Endodermal cell (in vitro differentiated cells): ENCODE measurements at regions not wholly inside any gene's neighbourhood (a gene's known extent, or its start where the extent isn't known, plus 50 kb on each side); places are given as distances from the start of the nearest gene placed in this dataset.

ENCODE experiments used
- DNase-seq: peaks from one replicate; pipeline ENCODE4 v3.0.0-alpha.2; 2017
- H3K27ac ChIP-seq: 2 replicates; pipeline ENCODE4 v1.5.1; 2013; ENCODE audit warnings: mild to moderate bottlenecking, low read depth, low read length, moderate library complexity
- H3K27me3 ChIP-seq: 2 replicates; pipeline ENCODE4 v1.6.1; 2013; ENCODE audit warnings: mild to moderate bottlenecking, low read length, moderate library complexity; ENCODE audit not compliant: insufficient read depth, control insufficient read depth, poor library complexity, severe bottlenecking
- H3K36me3 ChIP-seq: 2 replicates; pipeline ENCODE4 v1.7.0; 2013; ENCODE audit warnings: mild to moderate bottlenecking, low read length, moderate library complexity; ENCODE audit not compliant: control insufficient read depth, insufficient read depth
- H3K4me1 ChIP-seq: one replicate; pipeline ENCODE4 v1.7.0; 2013; ENCODE audit warnings: low read length; ENCODE audit not compliant: control insufficient read depth, insufficient read depth
- H3K4me3 ChIP-seq: 2 replicates; pipeline ENCODE4 v1.5.1; 2013; ENCODE audit warnings: mild to moderate bottlenecking, low read length, moderate library complexity
- H3K9ac ChIP-seq: 2 replicates; pipeline ENCODE4 v1.6.1; 2013; ENCODE audit warnings: mild to moderate bottlenecking, low read length, moderate library complexity; ENCODE audit not compliant: poor library complexity, severe bottlenecking; ENCODE audit errors: extremely low read depth
- H3K9me3 ChIP-seq: 2 replicates; pipeline ENCODE4 v1.6.1; 2013; ENCODE audit warnings: mild to moderate bottlenecking, low read length, moderate library complexity; ENCODE audit not compliant: control insufficient read depth
- H3K27ac Mint-ChIP-seq: 2 replicates; pipeline ENCODE4 v1.8.0; 2020; ENCODE audit warnings: mixed read lengths
- H3K27me3 Mint-ChIP-seq: 2 replicates; pipeline ENCODE4 v1.8.0; 2021; ENCODE audit warnings: mild to moderate bottlenecking, mixed read lengths; ENCODE audit not compliant: insufficient read depth
- H3K36me3 Mint-ChIP-seq: 2 replicates; pipeline ENCODE4 v1.8.0; 2020; ENCODE audit warnings: low read depth, mixed read lengths
- H3K4me1 Mint-ChIP-seq: 2 replicates; pipeline ENCODE4 v1.8.0; 2020; ENCODE audit warnings: mixed read lengths
- H3K4me3 Mint-ChIP-seq: 2 replicates; pipeline ENCODE4 v1.8.0; 2020; ENCODE audit warnings: mild to moderate bottlenecking, moderate library complexity, mixed read lengths
- H3K9me3 Mint-ChIP-seq: 2 replicates; pipeline ENCODE4 v1.8.0; 2020; ENCODE audit warnings: mild to moderate bottlenecking, mixed read lengths
- WGBS, 2 experiments: methylation state at CpG; one replicate each; pipeline versions ENCODE4 v1.1.5 to v1.1.7; 2013; ENCODE audit warnings: missing lambda C conversion rate in 2 of 2, mixed read lengths in 1 of 2; ENCODE audit not compliant: insufficient coverage in 1 of 2, insufficient read length in 1 of 2; 5-methylcytosine and 5-hydroxymethylcytosine counted together
- TF ChIP-seq, protein P1 (sequence below): fragments of 200-600 bp; sonication (generic); conservative IDR thresholded peaks from 2 replicates; pipeline ENCODE4 v1.5.0; 2021; ENCODE audit warnings: antibody characterized with exemption, mild to moderate bottlenecking

DNA sequence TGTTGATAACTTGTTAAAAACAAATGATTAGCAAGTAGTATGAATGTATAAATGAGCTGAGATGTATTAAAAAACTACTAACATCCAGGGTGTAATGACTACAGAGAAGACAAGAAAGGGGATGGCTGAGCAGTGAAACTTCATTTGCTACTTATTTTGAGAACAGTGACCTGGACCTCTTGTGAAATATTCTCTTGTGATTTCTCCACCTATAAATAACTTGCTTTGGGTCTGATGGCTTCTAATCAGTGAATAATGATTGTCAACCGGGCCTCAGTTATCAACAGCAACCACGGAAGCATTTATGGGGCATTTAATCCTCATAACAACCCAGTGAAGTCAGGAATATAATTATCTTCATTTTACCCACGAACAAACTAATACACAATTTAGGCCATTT is 154.2 kb upstream of the HAND2 start:
- peaks cover 5% of the 10 kb centered on the region for H3K27me3 Mint-ChIP-seq
- no peak overlapping the region for H3K27ac ChIP-seq
- H3K27me3 ChIP-seq: no peaks in the 10 kb centered on the region
- 82 to 100% methylated on average over 2 to 3 of the region's 3 CpGs for WGBS, 2 experiments
- DNase-seq: no peak
- H3K36me3 Mint-ChIP-seq: no peaks in the 10 kb centered on the region
- no peaks in the 10 kb centered on the region for H3K4me1 ChIP-seq
- H3K27ac Mint-ChIP-seq: no peak overlapping the region
- H3K4me3 ChIP-seq: no peak overlapping the region
- H3K9me3 Mint-ChIP-seq: no peaks in the 10 kb centered on the region
- no peaks in the 10 kb centered on the region for H3K9me3 ChIP-seq
- no peak overlapping the region for H3K9ac ChIP-seq
- H3K4me1 Mint-ChIP-seq: no peaks in the 10 kb centered on the region
- TF ChIP-seq, protein P1, sequence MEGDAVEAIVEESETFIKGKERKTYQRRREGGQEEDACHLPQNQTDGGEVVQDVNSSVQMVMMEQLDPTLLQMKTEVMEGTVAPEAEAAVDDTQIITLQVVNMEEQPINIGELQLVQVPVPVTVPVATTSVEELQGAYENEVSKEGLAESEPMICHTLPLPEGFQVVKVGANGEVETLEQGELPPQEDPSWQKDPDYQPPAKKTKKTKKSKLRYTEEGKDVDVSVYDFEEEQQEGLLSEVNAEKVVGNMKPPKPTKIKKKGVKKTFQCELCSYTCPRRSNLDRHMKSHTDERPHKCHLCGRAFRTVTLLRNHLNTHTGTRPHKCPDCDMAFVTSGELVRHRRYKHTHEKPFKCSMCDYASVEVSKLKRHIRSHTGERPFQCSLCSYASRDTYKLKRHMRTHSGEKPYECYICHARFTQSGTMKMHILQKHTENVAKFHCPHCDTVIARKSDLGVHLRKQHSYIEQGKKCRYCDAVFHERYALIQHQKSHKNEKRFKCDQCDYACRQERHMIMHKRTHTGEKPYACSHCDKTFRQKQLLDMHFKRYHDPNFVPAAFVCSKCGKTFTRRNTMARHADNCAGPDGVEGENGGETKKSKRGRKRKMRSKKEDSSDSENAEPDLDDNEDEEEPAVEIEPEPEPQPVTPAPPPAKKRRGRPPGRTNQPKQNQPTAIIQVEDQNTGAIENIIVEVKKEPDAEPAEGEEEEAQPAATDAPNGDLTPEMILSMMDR: no peak
- no peak overlapping the region for H3K4me3 Mint-ChIP-seq
- H3K36me3 ChIP-seq: no peaks in the 10 kb centered on the region

DNA sequence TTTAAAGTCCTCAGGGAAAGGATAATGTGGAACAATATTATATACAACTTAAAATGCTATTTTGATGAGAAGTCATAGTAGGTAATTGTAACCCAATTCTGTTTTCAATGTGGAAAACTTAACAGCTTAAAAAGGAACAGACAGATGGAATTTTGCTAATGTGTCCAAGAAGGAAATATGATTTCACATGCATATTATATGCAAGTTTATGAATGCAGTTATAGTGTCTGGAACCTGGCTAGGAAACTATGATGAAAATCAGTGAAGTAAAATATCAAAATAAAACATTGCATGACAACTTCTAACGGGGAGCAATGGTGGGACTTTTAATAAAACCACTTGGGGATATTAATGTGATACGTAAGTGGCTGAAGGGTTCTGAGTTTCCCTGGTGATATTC is 152.6 kb upstream of the HAND2 start:
- no peaks in the 10 kb centered on the region for H3K27me3 ChIP-seq
- no peak for DNase-seq
- H3K9me3 ChIP-seq: no peaks in the 10 kb centered on the region
- H3K4me1 ChIP-seq: no peaks in the 10 kb centered on the region
- no peak overlapping the region for H3K9ac ChIP-seq
- H3K4me3 ChIP-seq: no peak overlapping the region
- 86 to 100% methylated on average over 1 to 2 of the region's 2 CpGs for WGBS, 2 experiments
- H3K9me3 Mint-ChIP-seq: no peaks in the 10 kb centered on the region
- H3K27ac ChIP-seq: no peak overlapping the region
- no peak overlapping the region for H3K4me3 Mint-ChIP-seq
- TF ChIP-seq, protein P1: no peak
- no peaks in the 10 kb centered on the region for H3K4me1 Mint-ChIP-seq
- H3K36me3 Mint-ChIP-seq: no peaks in the 10 kb centered on the region
- no peak overlapping the region for H3K27ac Mint-ChIP-seq
- H3K36me3 ChIP-seq: no peaks in the 10 kb centered on the region
- H3K27me3 Mint-ChIP-seq: no peaks in the 10 kb centered on the region

DNA sequence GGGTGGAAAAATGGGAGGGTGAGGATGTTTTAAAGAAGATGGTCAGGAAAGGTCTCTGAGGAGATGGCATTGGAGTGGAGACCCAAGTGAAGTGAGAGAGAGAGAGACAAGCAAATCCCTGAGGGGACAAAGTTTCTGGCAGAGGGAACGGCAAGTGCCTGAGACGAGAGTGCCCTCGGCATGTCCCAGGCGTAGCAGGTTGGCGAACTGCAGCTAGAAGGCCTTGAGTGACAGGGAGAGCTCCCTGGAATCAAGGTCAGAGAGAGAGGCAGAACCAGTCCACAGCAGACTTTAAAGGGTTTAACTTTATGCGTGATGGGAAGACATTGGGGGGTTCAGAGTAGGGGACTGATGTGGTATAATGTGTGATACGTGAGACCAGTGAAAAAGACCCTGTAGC is 150.2 kb upstream of the HAND2 start:
- no peak overlapping the region for H3K4me3 ChIP-seq
- TF ChIP-seq, protein P1: no peak
- no peaks in the 10 kb centered on the region for H3K27me3 ChIP-seq
- no peak for DNase-seq
- H3K36me3 Mint-ChIP-seq: no peaks in the 10 kb centered on the region
- H3K9me3 Mint-ChIP-seq: no peaks in the 10 kb centered on the region
- no peaks in the 10 kb centered on the region for H3K4me1 ChIP-seq
- no peaks in the 10 kb centered on the region for H3K9me3 ChIP-seq
- no peak overlapping the region for H3K9ac ChIP-seq
- H3K4me1 Mint-ChIP-seq: no peaks in the 10 kb centered on the region
- no peaks in the 10 kb centered on the region for H3K36me3 ChIP-seq
- no peak overlapping the region for H3K27ac Mint-ChIP-seq
- H3K27ac ChIP-seq: no peak overlapping the region
- no peaks in the 10 kb centered on the region for H3K27me3 Mint-ChIP-seq
- WGBS, 2 experiments: 93 to 97% methylated on average over 5 to 6 of the region's 7 CpGs
- H3K4me3 Mint-ChIP-seq: no peak overlapping the region
